ENCODE measurements at regions not wholly inside any gene's neighbourhood (a gene's known extent, or its start where the extent isn't known, plus 50 kb on each side); places are given as distances from the start of the nearest gene placed in this dataset.

GRCh38 chr10:108568824-108569223 is 1354.5 kb downstream of the XPNPEP1 start:
- H3K9me3 ChIP-seq (ENCODE audit: control insufficient read depth, insufficient read depth, low read depth, low read length), result no peaks in the 10 kb centered on the region
- H3K36me3 ChIP-seq (ENCODE audit: control insufficient read depth in 2 of 2, insufficient read depth in 1 of 2, low read length in 2 of 2), result no peaks in the 10 kb centered on the region
- POLR2A ChIA-PET, result no interaction called here
- CTCF ChIA-PET, result no interaction called here
- H3K27ac ChIP-seq (ENCODE audit: extremely low read depth, low read depth, low read length), result no peak overlapping the region
- H3K4me3 ChIP-seq (ENCODE audit: low read depth, low read length), result no peak overlapping the region
- TF ChIP-seq ATF2 (tag by site-specific recombination; IDR thresholded peaks at IDR 0.05; ENCODE audit: low read depth) (no peak), ZNF221 (tag by site-specific recombination; IDR thresholded peaks at IDR 0.05; ENCODE audit: borderline replicate concordance) (no peak), ZNF266 (tag by site-specific recombination; IDR thresholded peaks at IDR 0.05; ENCODE audit: low read depth) (no peak), FEZF1 (tag by site-specific recombination; IDR thresholded peaks at IDR 0.05) (no peak), ZNF174 (tag by site-specific recombination; IDR thresholded peaks at IDR 0.05) (no peak), ZNF335 (tag by site-specific recombination; conservative IDR thresholded peaks at IDR 0.05) (no peak), HOXC10 (CRISPR knock-in tag; IDR thresholded peaks at IDR 0.05) (no peak), OSR2 (tag by site-specific recombination; IDR thresholded peaks at IDR 0.05) (no peak), BCL11B (tag by site-specific recombination; IDR thresholded peaks at IDR 0.05; ENCODE audit: low read depth) (no peak), ZNF558 (tag by site-specific recombination; IDR thresholded peaks at IDR 0.05) (no peak), ZSCAN30 (tag by site-specific recombination; IDR thresholded peaks at IDR 0.05) (no peak), ZFP37 (tag by site-specific recombination; IDR thresholded peaks at IDR 0.05) (no peak), ZNF26 (tag by site-specific recombination; IDR thresholded peaks at IDR 0.05) (no peak)
- H3K4me1 ChIP-seq (ENCODE audit: control insufficient read depth, insufficient read depth, low read length), result no peaks in the 10 kb centered on the region

GRCh38 chr10:108567899-108568752 is 1355.2 kb downstream of the XPNPEP1 start:
- H3K27ac ChIP-seq (ENCODE audit: extremely low read depth, low read depth, low read length), result no peak overlapping the region
- ChIA-PET POLR2A (no interaction called here), CTCF (no interaction called here)
- no peaks in the 10 kb centered on the region for H3K4me1 ChIP-seq (ENCODE audit: control insufficient read depth, insufficient read depth, low read length)
- no peaks in the 10 kb centered on the region for H3K36me3 ChIP-seq (ENCODE audit: control insufficient read depth in 2 of 2, insufficient read depth in 1 of 2, low read length in 2 of 2)
- H3K9me3 ChIP-seq (ENCODE audit: control insufficient read depth, insufficient read depth, low read depth, low read length), result no peaks in the 10 kb centered on the region
- no peak overlapping the region for H3K4me3 ChIP-seq (ENCODE audit: low read depth, low read length)
- TF ChIP-seq ZNF292 (tag by site-specific recombination; IDR thresholded peaks at IDR 0.05; ENCODE audit: borderline replicate concordance, low read depth), result no peak
- TF ChIP-seq ZBTB10 (tag by site-specific recombination; IDR thresholded peaks at IDR 0.05), result no peak
- no peak for TF ChIP-seq ZNF350 (tag by site-specific recombination; IDR thresholded peaks at IDR 0.05)
- no peak for TF ChIP-seq ZNF169 (tag by site-specific recombination; IDR thresholded peaks at IDR 0.05)
- TF ChIP-seq ZNF548 (tag by site-specific recombination; IDR thresholded peaks at IDR 0.05), result no peak
- no peak for TF ChIP-seq ATF2 (tag by site-specific recombination; IDR thresholded peaks at IDR 0.05; ENCODE audit: low read depth)
- TF ChIP-seq ZNF24 (tag by site-specific recombination; IDR thresholded peaks at IDR 0.05), result no peak
- TF ChIP-seq ZNF76 (tag by site-specific recombination; IDR thresholded peaks at IDR 0.05; ENCODE audit: borderline replicate concordance, low read depth), result no peak
- no peak for TF ChIP-seq ZNF501 (tag by site-specific recombination; IDR thresholded peaks at IDR 0.05)
- no peak for TF ChIP-seq ZNF645 (tag by site-specific recombination; IDR thresholded peaks at IDR 0.05)
- no peak for TF ChIP-seq ZNF155 (tag by site-specific recombination; IDR thresholded peaks at IDR 0.05)
- no peak for TF ChIP-seq SCRT1 (tag by site-specific recombination; IDR thresholded peaks at IDR 0.05; ENCODE audit: borderline replicate concordance)
